Hepatic stellate cell (primary cell): ENCODE measurements at regions not wholly inside any gene's neighbourhood (a gene's known extent, or its start where the extent isn't known, plus 50 kb on each side); places are given as distances from the start of the nearest gene placed in this dataset.
"Not testable (repeated sequence)": the region's sequence is repeated elsewhere in the genome, so short reads cannot be mapped to it uniquely, and the experiment has no call there.

ENCODE experiments used
- DNase-seq: peaks from one replicate; pipeline ENCODE4 v3.0.0; 2011; ENCODE audit warnings: low spot score

DNA sequence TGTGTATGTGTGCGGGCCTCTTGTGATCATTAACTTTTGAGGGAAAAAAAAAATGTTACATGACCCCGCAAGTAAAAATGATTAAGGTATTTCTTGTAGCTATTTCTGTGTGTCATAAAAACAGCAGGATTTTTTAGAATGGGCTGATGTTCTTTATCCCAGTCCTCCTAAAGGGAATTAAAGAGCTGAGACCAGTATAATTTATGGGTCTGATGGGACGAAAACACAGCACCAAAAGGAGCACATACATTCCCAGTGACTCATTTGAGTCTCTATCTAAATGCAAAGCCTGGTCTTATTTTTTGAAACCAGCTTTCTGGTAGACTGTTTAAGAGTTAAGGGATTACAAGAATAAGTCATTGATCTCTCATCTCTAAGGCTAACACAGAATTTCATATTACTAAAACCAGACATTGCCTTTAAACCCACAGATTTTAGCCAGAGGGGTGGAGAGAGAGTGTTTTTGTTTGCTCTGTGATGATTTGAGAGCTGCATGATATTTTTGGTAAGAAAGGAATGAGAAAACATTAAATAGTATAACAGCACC is 342.3 kb upstream of the EPHA4 start:
- DNase-seq: no peak

DNA sequence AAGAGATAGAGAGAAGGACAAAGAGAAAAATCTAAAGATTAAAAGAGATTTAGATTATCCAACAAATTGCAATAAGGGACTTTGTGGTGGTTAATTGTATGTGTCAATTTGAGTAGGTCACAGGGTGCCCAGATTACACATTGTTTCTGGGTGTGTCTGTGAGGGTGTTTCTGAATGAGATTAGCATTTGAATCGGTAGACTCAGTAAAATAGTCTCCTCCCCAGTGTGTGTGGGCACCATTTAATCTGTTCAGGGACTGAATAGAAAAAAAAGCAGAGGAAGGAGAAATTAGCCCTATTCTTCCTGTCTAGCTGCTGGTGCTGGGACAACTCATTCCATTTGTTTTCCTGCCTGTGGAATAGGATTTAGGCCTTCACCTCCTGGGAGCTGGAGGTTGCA is 339.8 kb upstream of the EPHA4 start:
- no peak for DNase-seq

DNA sequence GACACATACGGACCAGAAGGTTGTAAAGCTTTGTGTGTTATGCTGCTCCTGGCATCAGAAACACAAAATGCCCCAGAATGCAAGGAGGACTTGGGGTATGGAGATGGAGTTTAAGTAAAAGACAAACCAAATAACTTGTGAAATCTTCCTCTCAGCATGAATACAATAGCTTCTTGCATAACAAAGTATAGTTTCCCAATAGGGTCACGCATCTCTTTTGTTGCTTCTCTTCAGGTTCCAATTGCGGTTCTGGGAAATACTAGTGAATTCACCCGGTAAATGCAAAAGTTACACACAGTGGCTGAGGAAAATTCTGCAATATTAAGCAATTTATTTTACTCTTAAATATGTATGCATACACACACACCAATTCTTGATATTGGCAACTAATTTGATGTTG is 339.2 kb upstream of the EPHA4 start:
- DNase-seq: no peak

DNA sequence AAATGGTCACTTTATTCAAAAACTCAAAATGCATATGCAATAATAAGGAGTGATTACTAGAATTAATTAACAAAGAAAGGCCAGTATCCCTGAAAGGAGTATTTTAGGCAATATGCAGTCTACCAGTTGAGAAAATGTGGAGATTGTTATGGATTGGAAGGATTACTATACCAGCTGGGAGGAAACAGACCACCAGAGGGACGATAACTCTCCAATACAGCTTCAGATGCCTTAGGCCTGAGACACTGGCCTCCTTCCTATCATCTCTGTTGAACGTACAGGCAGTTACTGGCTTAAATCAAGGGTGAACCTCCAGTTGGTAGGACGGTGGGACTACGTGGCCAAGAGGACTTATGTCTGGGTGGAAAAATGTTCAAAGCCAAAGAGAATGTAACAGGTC is 336.4 kb upstream of the EPHA4 start:
- no peak for DNase-seq

GRCh38 chr2:221897718-221898117 is 325.6 kb upstream of the EPHA4 start:
- no peak for DNase-seq

DNA sequence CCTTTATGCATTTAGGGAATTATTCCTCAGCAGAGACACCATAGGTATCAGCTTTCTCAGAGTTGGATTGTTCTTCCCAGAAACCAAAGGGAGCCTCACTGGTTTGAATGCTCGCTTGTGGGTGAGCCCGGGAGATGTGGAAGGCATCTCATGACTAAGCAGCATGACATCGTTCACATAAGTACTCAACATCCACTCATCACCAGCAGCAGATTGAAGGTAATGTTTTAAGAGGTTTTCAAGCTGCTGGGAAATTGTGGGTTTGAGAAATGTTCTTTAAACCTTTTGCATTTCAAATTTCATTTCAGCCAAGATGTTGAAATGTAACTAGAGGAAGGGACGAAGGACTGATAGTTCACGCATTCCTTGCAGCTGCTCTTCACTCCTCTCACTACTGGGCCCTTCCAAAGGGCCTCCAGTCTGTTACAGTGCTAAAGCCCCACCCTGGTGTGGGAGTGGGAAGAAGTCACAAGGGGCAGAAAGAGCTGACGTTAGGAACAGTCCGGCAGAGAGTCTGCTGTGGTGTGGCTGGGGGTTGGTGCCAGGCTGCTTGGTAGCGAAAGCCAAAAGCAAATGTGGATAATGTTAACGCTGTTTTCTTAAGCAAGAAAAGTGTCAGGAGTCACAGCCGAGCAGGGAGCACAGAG is 324.5 kb upstream of the EPHA4 start:
- no peak for DNase-seq

DNA sequence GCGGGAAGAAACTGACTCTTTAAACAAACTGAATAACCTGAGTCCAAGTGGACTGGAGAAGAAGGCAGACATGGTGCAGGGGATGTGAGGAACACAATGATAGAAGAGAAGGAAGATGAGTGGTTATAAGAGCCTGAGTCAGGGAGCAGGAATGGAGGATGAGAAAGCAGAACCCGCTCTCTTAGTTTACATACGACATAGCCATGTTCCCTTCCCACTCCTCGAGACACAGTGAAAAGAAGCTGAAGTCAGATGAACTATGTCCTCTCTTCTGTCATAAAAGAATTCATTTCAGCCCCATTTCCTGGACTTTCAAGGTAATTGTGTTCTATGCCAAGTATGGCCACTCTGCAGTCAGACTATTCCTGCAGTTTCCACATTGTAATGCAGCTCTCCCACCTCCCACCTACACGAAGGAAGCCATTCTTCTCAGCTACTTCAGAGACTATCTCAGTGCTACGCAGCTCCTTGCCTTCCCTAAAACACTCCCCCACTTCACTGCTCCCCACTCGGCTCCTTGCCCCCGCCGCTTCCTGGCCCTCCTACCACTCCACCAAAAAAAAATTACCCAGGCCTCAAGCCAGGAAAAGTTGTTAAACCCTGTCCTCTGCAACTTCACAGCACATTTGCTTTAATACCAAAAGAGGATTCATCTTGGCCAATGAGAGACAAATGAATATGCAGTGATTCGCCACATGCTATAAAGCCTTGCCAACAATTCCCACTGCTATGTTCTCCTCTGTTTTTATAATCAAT is 323.4 kb upstream of the EPHA4 start:
- no peak for DNase-seq

DNA sequence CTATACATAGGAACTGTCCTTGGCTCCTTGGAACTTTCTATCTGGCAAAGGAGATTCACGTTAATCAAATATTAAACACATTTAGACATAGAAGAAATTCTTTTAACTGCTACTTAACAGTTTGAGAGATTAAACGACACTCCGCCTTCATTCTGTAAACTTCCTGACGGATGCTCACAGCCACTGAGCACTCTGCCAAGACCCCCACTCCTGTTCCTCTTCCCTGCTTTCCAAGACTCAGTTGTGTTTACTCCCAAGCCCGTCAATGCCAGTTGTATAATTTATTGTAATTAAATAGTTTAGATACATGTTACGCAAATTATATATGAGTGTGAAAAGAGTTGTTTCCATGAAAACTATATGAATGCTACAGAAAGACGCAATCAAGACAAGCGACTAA is 321.4 kb upstream of the EPHA4 start:
- no peak for DNase-seq

DNA sequence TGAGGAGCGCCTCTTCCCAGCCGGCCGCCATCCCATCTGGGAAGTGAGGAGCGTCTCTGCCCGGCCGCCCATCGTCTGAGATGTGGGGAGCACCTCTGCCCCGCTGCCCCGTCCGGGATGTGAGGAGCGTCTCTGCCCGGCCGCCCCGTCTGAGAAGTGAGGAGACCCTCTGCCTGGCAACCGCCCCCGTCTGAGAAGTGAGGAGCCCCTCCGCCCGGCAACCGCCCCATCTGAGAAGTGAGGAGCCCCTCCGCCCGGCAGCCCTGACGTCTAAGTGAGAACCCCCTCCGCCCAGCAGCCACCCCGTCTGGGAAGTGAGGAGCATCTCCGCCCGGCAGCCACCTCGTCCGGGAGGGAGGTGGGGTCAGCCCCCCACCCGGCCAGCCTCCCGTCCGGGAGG is 319.9 kb upstream of the EPHA4 start:
- not testable (repeated sequence) for DNase-seq

DNA sequence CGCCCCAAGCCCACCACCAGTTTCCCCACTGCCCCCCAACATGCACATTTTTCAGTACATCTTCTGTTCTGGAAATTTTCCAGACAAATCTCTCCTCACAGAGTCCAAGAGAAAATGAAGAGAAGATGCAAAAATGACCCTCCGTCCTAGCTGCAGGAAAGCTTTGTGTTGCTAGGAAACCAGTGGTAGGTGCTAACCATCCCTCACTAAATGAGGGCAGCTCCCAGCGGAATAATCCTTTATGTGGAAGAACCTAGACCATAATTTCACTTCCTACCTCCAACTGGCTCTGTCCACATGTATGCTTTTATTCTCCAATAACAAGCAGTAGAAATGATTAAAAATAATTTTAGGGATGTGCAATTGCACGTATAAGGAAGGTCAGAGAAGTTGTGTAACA is 311.9 kb upstream of the EPHA4 start:
- no peak for DNase-seq

- no peak for DNase-seq
Measured at GRCh38 chr2:221876016-221876415, 303.9 kb upstream of the EPHA4 start.

- DNase-seq: no peak
Measured at GRCh38 chr2:221874444-221874843, 302.3 kb upstream of the EPHA4 start.

- no peak for DNase-seq
Measured at GRCh38 chr2:221857719-221858118, 285.6 kb upstream of the EPHA4 start.

GRCh38 chr2:221853297-221853696 is 281.2 kb upstream of the EPHA4 start:
- DNase-seq: no peak

GRCh38 chr2:221851531-221852045 is 279.5 kb upstream of the EPHA4 start:
- DNase-seq: no peak

DNA sequence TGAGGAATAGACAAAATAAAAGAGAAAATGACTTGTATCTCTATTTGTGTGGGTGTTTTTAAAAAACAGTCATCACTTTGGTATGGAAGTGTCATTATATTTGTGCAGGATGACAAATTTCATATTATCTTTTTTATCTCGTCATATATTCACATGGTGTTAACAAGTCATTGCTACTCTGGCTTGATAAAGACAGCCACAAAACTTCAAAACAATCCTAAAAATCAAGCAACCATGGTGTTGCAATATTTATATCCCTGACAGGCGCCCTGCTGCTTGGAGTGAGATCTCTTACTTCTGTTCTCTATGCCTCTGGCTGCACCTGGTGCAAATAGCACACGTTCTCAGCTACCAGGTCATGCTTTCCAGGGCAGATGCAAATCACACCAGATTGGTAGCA is 278.0 kb upstream of the EPHA4 start:
- DNase-seq: no peak

DNA sequence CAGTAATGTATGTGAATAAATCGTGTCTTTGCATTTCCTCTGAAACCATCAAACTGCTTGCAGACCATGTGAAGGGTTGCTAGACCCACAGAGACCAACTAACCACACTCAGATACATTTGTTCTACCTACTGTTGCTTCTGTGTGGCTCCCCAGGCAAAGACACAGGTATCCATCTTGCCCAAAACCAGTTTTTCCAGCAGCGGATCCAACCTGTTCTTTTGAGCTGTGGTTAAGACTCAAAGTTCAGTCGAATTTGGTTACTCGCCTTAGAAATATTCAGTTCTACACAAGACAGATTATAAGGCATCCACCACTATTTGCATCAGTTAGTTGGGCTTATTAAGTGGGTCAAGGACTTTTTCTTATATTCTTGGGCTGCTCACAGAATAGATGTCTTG is 276.2 kb upstream of the EPHA4 start:
- no peak for DNase-seq

DNA sequence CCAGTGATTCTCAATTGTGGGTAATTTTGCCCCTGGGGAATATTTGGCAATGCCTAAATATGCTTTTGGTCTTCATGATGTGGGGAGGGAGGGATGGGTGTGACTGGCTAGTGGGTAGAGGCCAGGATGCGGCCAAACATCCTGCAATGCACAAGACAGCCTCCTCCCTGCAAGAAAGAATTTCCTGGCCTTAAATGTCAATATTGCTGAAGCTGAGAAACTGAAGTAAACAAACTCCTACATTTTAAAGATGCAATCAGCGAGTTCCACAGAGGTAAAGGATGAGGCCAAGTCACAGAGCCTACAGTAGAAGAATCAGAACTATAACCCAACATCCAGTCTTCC is 272.9 kb upstream of the EPHA4 start:
- no peak for DNase-seq

DNA sequence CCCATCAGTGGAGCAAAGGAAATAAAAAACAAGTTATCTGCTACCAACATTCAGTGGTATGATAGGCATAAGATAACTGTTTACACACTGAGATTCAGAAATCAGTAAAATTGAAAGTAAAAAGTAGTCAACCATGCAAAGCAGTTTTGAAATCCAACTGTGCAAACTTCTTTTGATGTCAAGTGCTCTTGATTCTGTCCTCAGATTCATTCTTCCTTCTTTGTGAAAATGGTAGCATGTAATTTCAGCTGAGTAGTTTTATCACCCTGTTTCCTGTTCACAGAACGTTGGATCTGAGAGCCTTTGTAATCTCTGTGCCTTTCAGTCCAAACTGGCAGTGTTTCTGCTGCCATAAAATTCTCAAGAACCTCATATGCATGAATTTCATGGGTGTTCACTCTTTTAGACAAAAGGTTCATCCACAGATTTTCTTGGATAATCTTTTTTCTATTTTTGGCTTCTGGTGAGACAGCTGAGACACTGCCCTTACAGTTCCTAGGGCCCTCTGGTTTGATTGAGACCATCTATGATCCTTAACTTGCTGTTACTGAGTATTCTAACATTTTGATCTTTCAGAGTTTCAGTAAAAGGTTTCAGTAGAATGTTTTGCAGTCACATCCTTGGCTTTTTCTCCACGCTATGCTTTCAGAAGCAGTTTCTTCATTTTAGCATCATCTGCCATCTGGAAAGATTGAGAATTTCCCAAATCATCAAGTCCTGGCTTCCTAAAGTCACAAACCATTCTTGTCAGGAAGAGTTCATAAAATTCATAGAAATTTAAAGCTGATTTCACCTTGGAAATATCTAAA is 272.3 kb upstream of the EPHA4 start:
- no peak for DNase-seq

DNA sequence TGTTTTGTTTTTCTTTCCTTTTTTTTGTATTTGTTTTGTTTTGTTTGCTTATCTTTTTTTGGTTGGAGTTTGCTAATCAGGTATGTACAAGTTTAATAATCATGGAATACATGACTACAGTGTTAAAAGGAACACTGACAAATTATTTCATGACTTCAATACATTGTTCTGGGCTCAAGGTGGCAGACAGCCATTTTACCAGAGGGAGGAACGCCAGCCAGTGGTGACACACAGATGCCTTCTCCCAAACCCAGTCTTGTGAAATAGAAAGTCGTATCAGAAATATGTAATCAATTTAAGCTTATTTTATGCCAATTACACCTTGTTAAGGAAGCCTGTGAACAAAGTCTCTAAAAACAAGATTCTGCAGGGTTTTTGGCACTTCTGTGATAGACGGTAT is 264.0 kb upstream of the EPHA4 start:
- no peak for DNase-seq

DNA sequence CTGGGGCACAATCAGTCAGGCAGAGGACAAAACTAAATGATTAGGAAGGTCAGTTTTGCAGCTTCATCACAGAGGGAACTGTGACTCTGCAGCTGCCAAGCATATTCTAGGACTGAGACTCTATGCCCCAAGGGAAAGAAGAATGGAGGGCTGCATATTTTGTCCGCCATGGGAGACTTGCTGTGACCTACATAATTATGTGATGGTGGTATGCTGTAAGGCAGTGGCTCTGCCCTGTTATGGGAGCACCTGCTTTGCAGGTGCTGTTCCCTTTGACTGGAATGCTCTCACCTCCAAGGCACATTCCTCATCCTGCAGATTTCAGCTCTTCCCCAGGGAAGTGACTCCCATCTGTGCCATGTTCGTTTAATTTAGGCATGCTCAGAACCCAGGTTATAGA is 261.9 kb upstream of the EPHA4 start:
- no peak for DNase-seq

- no peak for DNase-seq
Measured at GRCh38 chr2:221831051-221831450, 258.9 kb upstream of the EPHA4 start.

DNA sequence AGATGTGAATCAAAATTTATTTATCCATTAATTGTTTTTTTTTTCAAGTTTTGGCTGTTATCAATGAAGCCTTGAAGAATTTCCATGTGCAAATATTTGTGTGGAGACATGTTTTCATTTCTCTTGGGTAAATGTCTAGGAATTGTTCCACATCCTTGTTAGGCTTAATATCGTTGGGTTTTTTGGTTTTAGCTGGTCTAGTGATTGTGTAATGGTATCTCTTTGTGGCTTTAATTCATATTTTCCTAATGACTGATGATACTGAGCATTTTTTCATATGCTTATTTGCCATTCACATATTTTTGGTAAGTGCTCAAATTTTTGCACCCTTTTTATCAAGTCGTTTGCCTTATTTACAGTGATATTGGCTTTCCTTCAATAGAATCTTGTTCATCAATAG is 250.3 kb upstream of the EPHA4 start:
- no peak for DNase-seq
